ENCODE measurements at regions not wholly inside any gene's neighbourhood (a gene's known extent, or its start where the extent isn't known, plus 50 kb on each side); places are given as distances from the start of the nearest gene placed in this dataset.

DNA sequence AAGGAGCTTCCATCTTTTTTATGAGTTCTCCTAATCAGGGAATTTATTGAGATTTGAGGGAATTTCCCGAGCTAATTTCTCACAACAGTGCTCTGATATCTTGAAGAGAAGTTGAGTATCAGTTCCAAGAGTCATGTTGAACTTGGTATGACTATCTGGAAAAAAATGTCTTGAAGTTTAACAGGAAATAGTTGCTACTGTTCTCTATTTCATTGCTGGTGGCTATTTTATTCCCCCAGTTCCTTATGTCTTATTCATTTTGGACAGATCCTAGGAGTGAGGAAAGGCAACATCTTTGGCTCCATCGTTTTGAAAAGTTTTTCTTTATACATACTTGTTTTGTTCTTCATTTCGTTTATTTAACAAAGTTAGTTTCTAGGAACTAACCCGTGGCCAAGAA, 307.8 kb upstream of the AGTR1 start:
- Histone ChIP-seq H3K4me1 (no peaks in the 10 kb centered on the region), H3K27me3 (no peaks in the 10 kb centered on the region), H3K4me3 (no peak overlapping the region), H3K9me3 (no peaks in the 10 kb centered on the region), H3K36me3 (no peaks in the 10 kb centered on the region), H3K27ac (replicated peaks in 1 of 4) (no peak overlapping the region)
- intact Hi-C loops (cut with DNase I): loop anchor here (10.0 kb wide), 2 partner anchors 245 to 475 kb away; partner anchors contain the start of gene CPA3
- DNase-seq (ENCODE audit: extremely low spot score): no peak
- WGBS: 78% methylated on average over 4 of the region's 4 CpGs
- TF ChIP-seq, protein P1, sequence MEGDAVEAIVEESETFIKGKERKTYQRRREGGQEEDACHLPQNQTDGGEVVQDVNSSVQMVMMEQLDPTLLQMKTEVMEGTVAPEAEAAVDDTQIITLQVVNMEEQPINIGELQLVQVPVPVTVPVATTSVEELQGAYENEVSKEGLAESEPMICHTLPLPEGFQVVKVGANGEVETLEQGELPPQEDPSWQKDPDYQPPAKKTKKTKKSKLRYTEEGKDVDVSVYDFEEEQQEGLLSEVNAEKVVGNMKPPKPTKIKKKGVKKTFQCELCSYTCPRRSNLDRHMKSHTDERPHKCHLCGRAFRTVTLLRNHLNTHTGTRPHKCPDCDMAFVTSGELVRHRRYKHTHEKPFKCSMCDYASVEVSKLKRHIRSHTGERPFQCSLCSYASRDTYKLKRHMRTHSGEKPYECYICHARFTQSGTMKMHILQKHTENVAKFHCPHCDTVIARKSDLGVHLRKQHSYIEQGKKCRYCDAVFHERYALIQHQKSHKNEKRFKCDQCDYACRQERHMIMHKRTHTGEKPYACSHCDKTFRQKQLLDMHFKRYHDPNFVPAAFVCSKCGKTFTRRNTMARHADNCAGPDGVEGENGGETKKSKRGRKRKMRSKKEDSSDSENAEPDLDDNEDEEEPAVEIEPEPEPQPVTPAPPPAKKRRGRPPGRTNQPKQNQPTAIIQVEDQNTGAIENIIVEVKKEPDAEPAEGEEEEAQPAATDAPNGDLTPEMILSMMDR (IDR thresholded peaks at IDR 0.05): no peak
- no peak for TF ChIP-seq POLR2A (IDR thresholded peaks at IDR 0.05; ENCODE audit: low read depth)

DNA sequence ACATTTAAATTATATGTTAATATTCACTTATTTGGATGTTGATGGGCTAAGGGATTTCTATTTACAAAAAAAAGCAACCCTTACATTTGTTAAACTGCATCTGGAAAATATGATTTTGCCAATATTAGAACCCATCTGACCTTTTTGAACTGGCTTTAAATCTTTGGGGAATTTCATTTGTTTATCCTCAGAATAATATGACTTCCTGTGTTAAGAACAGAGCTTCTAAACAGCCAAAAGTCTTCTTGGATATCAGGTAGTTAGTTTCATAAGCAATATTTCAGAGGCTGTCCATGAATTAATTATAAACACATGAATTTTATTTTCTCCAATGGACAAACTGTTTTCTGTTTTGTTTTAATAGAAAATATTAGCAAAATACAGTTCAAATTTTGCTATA, 301.9 kb upstream of the AGTR1 start:
- intact Hi-C loops (cut with DNase I): loop anchor here (10.0 kb wide), 1 partner anchor 239 kb away; no protein-coding TSS in a partner anchor
- no peaks in the 10 kb centered on the region for H3K36me3 ChIP-seq
- H3K4me1 ChIP-seq: no peaks in the 10 kb centered on the region
- no peaks in the 10 kb centered on the region for H3K9me3 ChIP-seq
- H3K4me3 ChIP-seq: no peak overlapping the region
- no peak for DNase-seq (ENCODE audit: extremely low spot score)
- no peak overlapping the region for H3K27ac ChIP-seq (replicated peaks in 1 of 4)
- H3K27me3 ChIP-seq: no peaks in the 10 kb centered on the region
- TF ChIP-seq POLR2AphosphoS5 (IDR thresholded peaks at IDR 0.05): no peak
- no peak for TF ChIP-seq EP300 (IDR thresholded peaks at IDR 0.05)
- no peak for TF ChIP-seq POLR2A (IDR thresholded peaks at IDR 0.05; ENCODE audit: low read depth)
- TF ChIP-seq, protein P1 (IDR thresholded peaks at IDR 0.05): no peak

DNA sequence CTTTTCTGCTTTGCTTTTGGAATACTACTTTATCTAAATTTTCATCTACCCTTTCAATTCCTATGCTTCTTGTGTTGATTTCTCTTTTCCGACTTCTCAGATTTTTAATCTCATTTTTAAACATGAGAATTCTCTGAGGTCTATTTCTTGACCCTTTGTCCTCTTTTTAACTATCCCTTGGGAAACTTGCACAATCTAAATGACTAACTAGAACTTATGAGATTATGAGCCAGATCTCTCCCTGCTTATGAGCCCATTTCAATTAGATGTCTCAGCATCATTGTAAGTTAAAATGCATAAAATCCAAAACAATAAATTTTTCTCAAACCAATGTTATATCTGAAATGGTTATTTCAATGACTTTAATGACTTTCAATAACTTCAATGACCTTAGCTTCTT, 296.9 kb upstream of the AGTR1 start:
- no peaks in the 10 kb centered on the region for H3K4me1 ChIP-seq
- intact Hi-C loops (cut with DNase I): no loop called here
- no peaks in the 10 kb centered on the region for H3K9me3 ChIP-seq
- no peaks in the 10 kb centered on the region for H3K36me3 ChIP-seq
- no peak overlapping the region for H3K4me3 ChIP-seq
- H3K27ac ChIP-seq (replicated peaks in 1 of 4): no peak overlapping the region
- H3K27me3 ChIP-seq: no peaks in the 10 kb centered on the region
- WGBS: 84% methylated on average over 1 of the region's 1 CpG
- DNase-seq (ENCODE audit: extremely low spot score): no peak
- TF ChIP-seq, protein P1 (IDR thresholded peaks at IDR 0.05): no peak
- no peak for TF ChIP-seq POLR2AphosphoS5 (IDR thresholded peaks at IDR 0.05)
- no peak for TF ChIP-seq EP300 (IDR thresholded peaks at IDR 0.05)
- TF ChIP-seq POLR2A (IDR thresholded peaks at IDR 0.05; ENCODE audit: low read depth): no peak

DNA sequence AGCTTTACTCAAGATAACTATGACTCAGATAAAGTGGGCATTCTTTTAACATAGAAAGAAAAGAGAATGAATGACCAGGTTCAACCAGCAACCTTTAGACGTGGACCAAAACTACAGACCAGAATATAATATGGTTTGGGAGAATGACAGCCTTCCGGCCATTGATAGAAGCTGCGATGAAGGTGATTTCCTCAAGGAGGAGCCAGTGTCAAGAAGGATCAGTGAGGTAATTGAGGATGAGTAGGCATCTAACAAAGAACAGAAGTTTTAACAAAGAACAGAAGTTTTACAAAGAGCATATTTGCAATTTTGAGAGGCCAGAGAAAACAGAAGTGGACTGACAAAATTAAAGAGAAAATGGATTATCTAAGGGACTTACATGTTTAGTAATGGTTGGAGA, 289.0 kb upstream of the AGTR1 start:
- TF ChIP-seq POLR2AphosphoS5 (IDR thresholded peaks at IDR 0.05) (no peak), POLR2A (IDR thresholded peaks at IDR 0.05; ENCODE audit: low read depth) (no peak), EP300 (IDR thresholded peaks at IDR 0.05) (no peak)
- TF ChIP-seq, protein P1 (IDR thresholded peaks at IDR 0.05): no peak
- Histone ChIP-seq H3K9me3 (no peaks in the 10 kb centered on the region), H3K36me3 (no peaks in the 10 kb centered on the region), H3K27ac (replicated peaks in 1 of 4) (no peak overlapping the region), H3K4me1 (no peaks in the 10 kb centered on the region), H3K27me3 (no peaks in the 10 kb centered on the region), H3K4me3 (no peak overlapping the region)
- intact Hi-C loops (cut with DNase I): no loop called here
- DNase-seq (ENCODE audit: extremely low spot score): no peak
- 88% methylated on average over 3 of the region's 3 CpGs for WGBS

DNA sequence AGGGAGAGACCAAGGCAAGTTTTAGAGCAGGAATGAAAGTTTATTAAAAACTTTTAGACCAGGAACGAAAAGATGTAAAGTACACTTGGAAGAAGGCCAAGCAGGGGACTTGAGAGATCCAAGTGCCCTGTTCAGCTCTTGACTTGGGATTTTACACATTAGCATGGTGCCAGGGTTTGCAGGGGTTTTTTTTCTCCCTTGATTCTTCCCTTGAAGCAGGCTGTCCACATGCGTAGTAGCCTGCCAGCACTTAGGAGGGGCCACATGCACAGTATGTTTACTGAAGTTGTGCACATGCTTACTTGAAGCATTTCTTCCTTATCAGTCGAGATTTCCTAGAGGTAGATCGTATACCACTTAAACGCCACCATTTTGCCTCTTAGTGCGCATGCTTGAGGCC, 277.5 kb upstream of the AGTR1 start:
- Histone ChIP-seq H3K27me3 (no peaks in the 10 kb centered on the region), H3K9me3 (no peaks in the 10 kb centered on the region), H3K4me1 (no peaks in the 10 kb centered on the region), H3K4me3 (no peak overlapping the region), H3K27ac (replicated peaks in 1 of 4) (no peak overlapping the region), H3K36me3 (no peaks in the 10 kb centered on the region)
- WGBS: 80% methylated on average over 6 of the region's 6 CpGs
- TF ChIP-seq POLR2AphosphoS5 (IDR thresholded peaks at IDR 0.05) (no peak), EP300 (IDR thresholded peaks at IDR 0.05) (no peak), POLR2A (IDR thresholded peaks at IDR 0.05; ENCODE audit: low read depth) (no peak)
- TF ChIP-seq, protein P1 (IDR thresholded peaks at IDR 0.05): no peak
- DNase-seq (ENCODE audit: extremely low spot score): no peak
- intact Hi-C loops (cut with DNase I): no loop called here
